IMR-90 (cell line): ENCODE measurements at regions not wholly inside any gene's neighbourhood (a gene's known extent, or its start where the extent isn't known, plus 50 kb on each side); places are given as distances from the start of the nearest gene placed in this dataset.

Source experiments
- ATAC-seq: fragments of 200-7000 bp; cut with Tn5 transposase; 2 replicates; pipeline ENCODE4 v1.9.1; 2020; ENCODE audit warnings: low read depth, mild to moderate bottlenecking, moderate library complexity
- BruUV-seq: library from RNA; stranded (reverse); fragments of 400-500 nt; replicated peaks from 2 replicates; lab custom pipeline; 2021; lab: Mats Ljungman, UMichigan
- CTCF ChIA-PET: fragments of 300-600 bp; formaldehyde crosslinking; extraction: SDS; loops from one replicate; lab custom pipeline; 2021; ENCODE audit warnings: antibody characterized with exemption; lab: Yijun Ruan, JAX
- POLR2A ChIA-PET: fragments of 300-600 bp; sonication (Branson Sonifier 250); formaldehyde crosslinking; loops from one replicate; lab custom pipeline; 2022; ENCODE audit warnings: antibody characterized with exemption; ENCODE audit not compliant: unreplicated experiment; lab: Charles Lee
- DNase-seq: peaks from one replicate; pipeline ENCODE4 v3.0.0; 2013
- H2AFZ ChIP-seq: replicated peaks from 2 replicates; pipeline ENCODE3; 2013; ENCODE audit warnings: low read length, mild to moderate bottlenecking; ENCODE audit not compliant: poor library complexity
- H2AK5ac ChIP-seq: 2 replicates; pipeline ENCODE4 v1.6.1; 2013; ENCODE audit warnings: low read depth, low read length, inconsistent platforms
- H2AK9ac ChIP-seq: replicated peaks from 2 replicates; pipeline ENCODE3; 2013; ENCODE audit warnings: mild to moderate bottlenecking, low read depth, low read length, moderate library complexity; ENCODE audit not compliant: poor library complexity
- H2BK120ac ChIP-seq: 2 replicates; pipeline ENCODE4 v1.6.1; 2013; ENCODE audit warnings: low read depth, low read length, inconsistent platforms
- H2BK15ac ChIP-seq: 3 replicates; pipeline ENCODE4 v1.6.1; 2013; ENCODE audit warnings: low read depth, low read length, inconsistent platforms
- H2BK20ac ChIP-seq: 2 replicates; pipeline ENCODE4 v1.6.1; 2013; ENCODE audit warnings: low read depth, mild to moderate bottlenecking, inconsistent platforms, low read length, moderate library complexity
- H2BK5ac ChIP-seq: 2 replicates; pipeline ENCODE4 v1.6.1; 2013; ENCODE audit warnings: mild to moderate bottlenecking, low read depth, low read length, inconsistent platforms; ENCODE audit not compliant: poor library complexity, severe bottlenecking
- H3K14ac ChIP-seq: replicated peaks from 2 replicates; pipeline ENCODE4 v1.6.1; 2013; ENCODE audit warnings: low read depth, low read length, inconsistent platforms
- H3K18ac ChIP-seq: 2 replicates; pipeline ENCODE4 v1.6.1; 2013; ENCODE audit warnings: low read depth, low read length, control low read depth
- H3K23ac ChIP-seq: 2 replicates; pipeline ENCODE4 v1.6.1; 2013; ENCODE audit warnings: low read depth, low read length, inconsistent platforms
- H3K27ac ChIP-seq: 2 replicates; pipeline ENCODE4 v1.5.1; 2013; ENCODE audit warnings: mild to moderate bottlenecking, control low read depth, low read length; ENCODE audit not compliant: insufficient read depth
- H3K27me3 ChIP-seq: 2 replicates; pipeline ENCODE4 v1.6.1; 2013; ENCODE audit warnings: low read length; ENCODE audit not compliant: control insufficient read depth, insufficient read depth
- H3K36me3 ChIP-seq: 2 replicates; pipeline ENCODE4 v1.6.1; 2013; ENCODE audit warnings: low read length, mixed read lengths; ENCODE audit not compliant: control insufficient read depth, insufficient read depth
- H3K4ac ChIP-seq: 2 replicates; pipeline ENCODE4 v1.6.1; 2013; ENCODE audit warnings: low read depth, low read length, inconsistent platforms
- H3K4me1 ChIP-seq: 2 replicates; pipeline ENCODE4 v1.6.1; 2013; ENCODE audit warnings: low read length, mixed read lengths; ENCODE audit not compliant: control insufficient read depth, insufficient read depth
- H3K4me2 ChIP-seq: 2 replicates; pipeline ENCODE4 v1.6.1; 2013; ENCODE audit warnings: low read depth, mild to moderate bottlenecking, control low read depth, low read length, moderate library complexity
- H3K4me3 ChIP-seq: 2 replicates; pipeline ENCODE4 v1.5.1; 2013; ENCODE audit warnings: low read depth, mild to moderate bottlenecking, control low read depth, low read length, moderate library complexity; ENCODE audit not compliant: insufficient read depth
- H3K56ac ChIP-seq: 2 replicates; pipeline ENCODE4 v1.6.1; 2013; ENCODE audit warnings: low read length, inconsistent platforms; ENCODE audit not compliant: insufficient read depth; ENCODE audit errors: extremely low read depth
- H3K79me1 ChIP-seq, 2 experiments: 2 replicates each; pipeline ENCODE4 v1.6.1; 2013; ENCODE audit warnings: low read length in 2 of 2, inconsistent platforms in 1 of 2, low read depth in 1 of 2
- H3K9ac ChIP-seq: 2 replicates; pipeline ENCODE4 v1.6.1; 2013; ENCODE audit warnings: low read depth, low read length, control low read depth
- H3K9me1 ChIP-seq: 2 replicates; pipeline ENCODE4 v1.6.1; 2013; ENCODE audit warnings: low read length, inconsistent platforms; ENCODE audit not compliant: insufficient read depth
- H3K9me3 ChIP-seq: 2 replicates; pipeline ENCODE4 v1.6.1; 2013; ENCODE audit warnings: low read length; ENCODE audit not compliant: control insufficient read depth, insufficient read depth
- H4K20me1 ChIP-seq: 2 replicates; pipeline ENCODE4 v1.6.1; 2013; ENCODE audit warnings: low read length, inconsistent platforms; ENCODE audit not compliant: insufficient read depth
- H4K5ac ChIP-seq: 2 replicates; pipeline ENCODE4 v1.6.1; 2013; ENCODE audit warnings: mild to moderate bottlenecking, low read depth, low read length, control low read depth
- H4K8ac ChIP-seq, 2 experiments: 2 replicates each; pipeline ENCODE4 v1.6.1; 2013; ENCODE audit warnings: low read depth in 2 of 2, low read length in 2 of 2, control low read depth in 1 of 2, inconsistent platforms in 1 of 2
- H4K91ac ChIP-seq: 2 replicates; pipeline ENCODE4 v1.6.1; 2013; ENCODE audit warnings: low read depth, low read length, inconsistent platforms; ENCODE audit not compliant: insufficient read depth
- BHLHE40 ChIP-seq: fragments of 150-350 bp; IDR thresholded peaks from 2 replicates; pipeline ENCODE4 v1.6.1; 2016; ENCODE audit warnings: mild to moderate bottlenecking, low read depth, low read length
- CEBPB ChIP-seq: IDR thresholded peaks from 2 replicates; pipeline ENCODE4 v1.6.1; 2012; ENCODE audit warnings: low read depth, low read length, improper control_type of control experiment
- CHD1 ChIP-seq: IDR thresholded peaks from 2 replicates; pipeline ENCODE4 v1.6.1; 2012; ENCODE audit warnings: low read depth, low read length, improper control_type of control experiment
- CTCF ChIP-seq: conservative IDR thresholded peaks from 2 replicates; pipeline ENCODE4 v1.5.1; 2012; ENCODE audit warnings: mild to moderate bottlenecking, low read depth, low read length, improper control_type of control experiment
- ELK1 ChIP-seq: fragments of 150-350 bp; IDR thresholded peaks from 2 replicates; pipeline ENCODE4 v1.6.1; 2016; ENCODE audit warnings: low read depth, mild to moderate bottlenecking, low read length, moderate library complexity, borderline replicate concordance
- FOS ChIP-seq: fragments of 150-350 bp; IDR thresholded peaks from 2 replicates; pipeline ENCODE4 v1.6.1; 2016; ENCODE audit warnings: low read depth, low read length
- MAFK ChIP-seq: IDR thresholded peaks from 2 replicates; pipeline ENCODE4 v1.6.1; 2012; ENCODE audit warnings: low read depth, low read length, improper control_type of control experiment
- MAZ ChIP-seq: IDR thresholded peaks from 2 replicates; pipeline ENCODE4 v1.6.1; 2012; ENCODE audit warnings: low read depth, mild to moderate bottlenecking, low read length, improper control_type of control experiment, moderate library complexity, borderline replicate concordance
- MXI1 ChIP-seq: IDR thresholded peaks from 2 replicates; pipeline ENCODE4 v1.6.1; 2012; ENCODE audit warnings: low read depth, mild to moderate bottlenecking, low read length, moderate library complexity, borderline replicate concordance
- NFE2L2 ChIP-seq: fragments of 150-350 bp; IDR thresholded peaks from 2 replicates; pipeline ENCODE4 v1.6.1; 2016; ENCODE audit warnings: low read depth, mild to moderate bottlenecking, low read length
- POLR2A ChIP-seq: IDR thresholded peaks from 2 replicates; pipeline ENCODE4 v1.6.1; 2012; ENCODE audit warnings: mild to moderate bottlenecking, low read depth, low read length
- RAD21 ChIP-seq: IDR thresholded peaks from 2 replicates; pipeline ENCODE4 v1.6.1; 2012; ENCODE audit warnings: low read length, improper control_type of control experiment
- RCOR1 ChIP-seq: IDR thresholded peaks from 2 replicates; pipeline ENCODE4 v1.6.1; 2012; ENCODE audit warnings: mild to moderate bottlenecking, low read length, improper control_type of control experiment; ENCODE audit not compliant: insufficient replicate concordance
- RFX5 ChIP-seq: IDR thresholded peaks from 2 replicates; pipeline ENCODE4 v1.8.0; 2012; ENCODE audit warnings: low read depth, mild to moderate bottlenecking, low read length, moderate library complexity
- SMC3 ChIP-seq: fragments of 150-350 bp; IDR thresholded peaks from 2 replicates; pipeline ENCODE4 v1.6.1; 2016; ENCODE audit warnings: low read depth, mild to moderate bottlenecking, antibody characterized with exemption, low read length, moderate library complexity
- USF2 ChIP-seq: fragments of 150-350 bp; IDR thresholded peaks from 2 replicates; pipeline ENCODE4 v1.6.1; 2017; ENCODE audit warnings: mild to moderate bottlenecking, antibody characterized with exemption, low read length, low read depth
- WGBS, 2 experiments: methylation state at CpG; one replicate each; pipeline versions ENCODE4 v1.1.5 to v1.1.7; 2013; ENCODE audit warnings: missing lambda C conversion rate in 2 of 2; ENCODE audit not compliant: insufficient read length in 1 of 2; ENCODE audit errors: extremely low coverage in 2 of 2; 5-methylcytosine and 5-hydroxymethylcytosine counted together
- dilution Hi-C: fragments of 300-500 bp; cut with HindIII; formaldehyde crosslinking; loops from one replicate; pipeline ENCODE4 v1.14.3; 2018; ENCODE audit warnings: low sequenced_read_pairs; ENCODE audit not compliant: unreplicated experiment
- in situ Hi-C: fragments of 300-500 bp; cut with MboI; formaldehyde crosslinking; loops from 3 replicates; pipeline ENCODE4 v1.14.3; 2019; ENCODE audit warnings: low sequenced_read_pairs, inconsistent platforms, mixed read lengths
- intact Hi-C: fragments of 100-400 bp; cut with micrococcal nuclease; formaldehyde crosslinking; loops from 2 replicates; pipeline ENCODE4 v1.10.0; 2022

- no CpG with 5 or more reads among the region's 1 CpG for WGBS, 2 experiments
- BruUV-seq, result no TSS peak
- Histone ChIP-seq H3K79me1 (no peaks in the 10 kb centered on the region), H3K4ac (no peak overlapping the region), H4K91ac (no peak overlapping the region), H3K14ac (no peak overlapping the region), H3K4me1 (no peaks in the 10 kb centered on the region), H3K27ac (no peak overlapping the region), H3K9me1 (no peaks in the 10 kb centered on the region), H3K9ac (no peak overlapping the region), H3K23ac (no peak overlapping the region), H2AK9ac (no peak overlapping the region), H2BK120ac (no peak overlapping the region), H3K56ac (no peak overlapping the region), H4K20me1 (no peaks in the 10 kb centered on the region), H2BK5ac (no peak overlapping the region), H3K4me2 (no peak overlapping the region), H3K36me3 (no peaks in the 10 kb centered on the region), H2AFZ (no peak overlapping the region), H4K5ac (no peak overlapping the region), H2AK5ac (no peak overlapping the region), H3K9me3 (no peaks in the 10 kb centered on the region; the same call in 1 of the 2 replicates), H2BK20ac (no peak overlapping the region), H3K18ac (no peak overlapping the region), H3K27me3 (no peaks in the 10 kb centered on the region), H2BK15ac (no peak overlapping the region), H4K8ac (no peak overlapping the region), H3K4me3 (no peak overlapping the region)
- DNase-seq, result no peak
- ChIA-PET CTCF (no interaction called here), POLR2A (no interaction called here)
- in situ Hi-C loops, result no loop called here
- intact Hi-C loops, result no loop called here
- dilution Hi-C loops, result no loop called here
- no peak for TF ChIP-seq NFE2L2
- no peak for TF ChIP-seq RAD21
- no peak for TF ChIP-seq MAZ
- TF ChIP-seq CHD1, result no peak
- TF ChIP-seq POLR2A, result no peak
- TF ChIP-seq ELK1, result no peak
- TF ChIP-seq SMC3, result no peak
- TF ChIP-seq MXI1, result no peak
- TF ChIP-seq CEBPB, result no peak
- TF ChIP-seq FOS, result no peak
- TF ChIP-seq RFX5, result no peak
- no peak for TF ChIP-seq MAFK
- no peak for TF ChIP-seq RCOR1
- TF ChIP-seq CTCF, result no peak
- no peak for TF ChIP-seq USF2
- no peak for TF ChIP-seq BHLHE40
- ATAC-seq, result no peak
Measured at GRCh38 chr18:52236131-52236530, 103.9 kb upstream of the DCC start.
